HG03558 (cell line): ENCODE measurements at regions not wholly inside any gene's neighbourhood (a gene's known extent, or its start where the extent isn't known, plus 50 kb on each side); places are given as distances from the start of the nearest gene placed in this dataset.
"Not testable (repeated sequence)": the region's sequence is repeated elsewhere in the genome, so short reads cannot be mapped to it uniquely, and the experiment has no call there.

Source experiments
- ATAC-seq: cut with Tn5 transposase; IDR thresholded peaks from one replicate; pipeline ENCODE4 v1.9.1; 2021; ENCODE audit warnings: moderate number of reproducible peaks; ENCODE audit not compliant: unreplicated experiment; ENCODE audit errors: extremely low read depth

GRCh38 chr12:72839696-72840095 is 567.5 kb downstream of the TRHDE start:
- ATAC-seq = no peak

- no peak for ATAC-seq
Observed at GRCh38 chr12:72863671-72864070, 591.5 kb downstream of the TRHDE start.

- no peak for ATAC-seq
Observed at GRCh38 chr12:72865921-72866320, 593.8 kb downstream of the TRHDE start.

- ATAC-seq = no peak
Observed at GRCh38 chr12:72869024-72869423, 596.9 kb downstream of the TRHDE start.

- no peak for ATAC-seq
Observed at GRCh38 chr12:72872238-72872887, 600.2 kb downstream of the TRHDE start.

- ATAC-seq = no peak
Observed at GRCh38 chr12:72872996-72873395, 600.8 kb downstream of the TRHDE start.

- ATAC-seq = no peak
Observed at GRCh38 chr12:72876092-72876491, 603.9 kb downstream of the TRHDE start.

- ATAC-seq = no peak
Observed at GRCh38 chr12:72888693-72889092, 616.5 kb downstream of the TRHDE start.

- no peak for ATAC-seq
Observed at GRCh38 chr12:72889791-72890190, 617.6 kb downstream of the TRHDE start.

- no peak for ATAC-seq
Observed at GRCh38 chr12:72901685-72902084, 629.5 kb downstream of the TRHDE start.

GRCh38 chr12:72925716-72926115 is 653.5 kb downstream of the TRHDE start:
- ATAC-seq = no peak

GRCh38 chr12:72931838-72932237 is 659.7 kb downstream of the TRHDE start:
- ATAC-seq = not testable (repeated sequence)

- no peak for ATAC-seq
Observed at GRCh38 chr12:72937486-72937885, 665.3 kb downstream of the TRHDE start.

- no peak for ATAC-seq
Observed at GRCh38 chr12:72957454-72957853, 685.3 kb downstream of the TRHDE start.

- no peak for ATAC-seq
Observed at GRCh38 chr12:72966684-72967083, 694.5 kb downstream of the TRHDE start.

- no peak for ATAC-seq
Observed at GRCh38 chr12:72974954-72975555, 702.9 kb downstream of the TRHDE start.

GRCh38 chr12:72978999-72979398 is 706.8 kb downstream of the TRHDE start:
- no peak for ATAC-seq

GRCh38 chr12:72982356-72982755 is 710.2 kb downstream of the TRHDE start:
- ATAC-seq = no peak

GRCh38 chr12:72986963-72987362 is 714.8 kb downstream of the TRHDE start:
- ATAC-seq = no peak

GRCh38 chr12:72989458-72989947 is 717.3 kb downstream of the TRHDE start:
- no peak for ATAC-seq

- ATAC-seq = not testable (repeated sequence)
Observed at GRCh38 chr12:72995029-72995428, 722.9 kb downstream of the TRHDE start.

- ATAC-seq = no peak
Observed at GRCh38 chr12:72995616-72996015, 723.4 kb downstream of the TRHDE start.
